H9 (cell line): ENCODE measurements at regions not wholly inside any gene's neighbourhood (a gene's known extent, or its start where the extent isn't known, plus 50 kb on each side); places are given as distances from the start of the nearest gene placed in this dataset.

Experiments
- DNase-seq: peaks from one replicate; pipeline ENCODE4 v3.0.0-alpha.2; 2017
- H2AFZ ChIP-seq: one replicate; pipeline ENCODE4 v1.6.1; 2013; ENCODE audit warnings: mild to moderate bottlenecking, low read length, control low read depth, moderate library complexity
- H2AK5ac ChIP-seq: 2 replicates; pipeline ENCODE4 v1.6.1; 2013; ENCODE audit warnings: low read length, control low read depth, mixed read lengths; ENCODE audit not compliant: insufficient read length
- H2BK120ac ChIP-seq: one replicate; pipeline ENCODE4 v1.6.1; 2013; ENCODE audit warnings: low read depth, mild to moderate bottlenecking, low read length, control low read depth, inconsistent platforms; ENCODE audit not compliant: poor library complexity, severe bottlenecking
- H2BK12ac ChIP-seq: 2 replicates; pipeline ENCODE4 v1.6.1; 2013; ENCODE audit warnings: low read length, control low read depth, mixed read lengths, low read depth; ENCODE audit not compliant: insufficient read length
- H2BK15ac ChIP-seq: 2 replicates; pipeline ENCODE4 v1.6.1; 2013; ENCODE audit warnings: low read depth, low read length, control low read depth
- H2BK20ac ChIP-seq: one replicate; pipeline ENCODE4 v1.6.1; 2013; ENCODE audit warnings: low read depth, mild to moderate bottlenecking, low read length, control low read depth, inconsistent platforms; ENCODE audit not compliant: poor library complexity, severe bottlenecking
- H2BK5ac ChIP-seq: 2 replicates; pipeline ENCODE4 v1.6.1; 2013; ENCODE audit warnings: low read length, control low read depth, mixed read lengths; ENCODE audit not compliant: insufficient read length
- H3K14ac ChIP-seq: 2 replicates; pipeline ENCODE4 v1.6.1; 2013; ENCODE audit warnings: low read length, control low read depth; ENCODE audit not compliant: insufficient read depth
- H3K18ac ChIP-seq: 2 replicates; pipeline ENCODE4 v1.6.1; 2013; ENCODE audit warnings: low read depth, mild to moderate bottlenecking, mixed read lengths, low read length, control low read depth; ENCODE audit not compliant: insufficient read length
- H3K23ac ChIP-seq: 2 replicates; pipeline ENCODE4 v1.6.1; 2013; ENCODE audit warnings: low read length, control low read depth, mixed read lengths, low read depth; ENCODE audit not compliant: insufficient read length
- H3K23me2 ChIP-seq: 2 replicates; pipeline ENCODE4 v1.6.1; 2013; ENCODE audit warnings: low read depth, mild to moderate bottlenecking, mixed read lengths, low read length, control low read depth; ENCODE audit not compliant: insufficient read length, poor library complexity, severe bottlenecking
- H3K27ac ChIP-seq: 2 replicates; pipeline ENCODE4 v1.5.1; 2013; ENCODE audit warnings: low read length, control low read depth, mixed read lengths, low read depth; ENCODE audit not compliant: insufficient read length
- H3K27me3 ChIP-seq: 2 replicates; pipeline ENCODE4 v1.6.1; 2013; ENCODE audit warnings: low read length, control low read depth, inconsistent platforms; ENCODE audit not compliant: insufficient read depth
- H3K4ac ChIP-seq: 2 replicates; pipeline ENCODE4 v1.6.1; 2013; ENCODE audit warnings: low read depth, mild to moderate bottlenecking, control low read depth, inconsistent platforms, low read length, moderate library complexity
- H3K4me1 ChIP-seq: 2 replicates; pipeline ENCODE4 v1.6.1; 2013; ENCODE audit warnings: low read length, control low read depth, inconsistent platforms; ENCODE audit not compliant: insufficient read depth
- H3K4me2 ChIP-seq: 2 replicates; pipeline ENCODE4 v1.6.1; 2013; ENCODE audit warnings: low read length, control low read depth, mixed read lengths; ENCODE audit not compliant: insufficient read length, insufficient read depth
- H3K56ac ChIP-seq: 2 replicates; pipeline ENCODE4 v1.6.1; 2013; ENCODE audit warnings: low read depth, mild to moderate bottlenecking, mixed read lengths, low read length, control low read depth; ENCODE audit not compliant: insufficient read length
- H3K79me1 ChIP-seq: 2 replicates; pipeline ENCODE4 v1.6.1; 2013; ENCODE audit warnings: low read depth, mild to moderate bottlenecking, moderate library complexity, low read length, control low read depth, inconsistent platforms; ENCODE audit not compliant: insufficient read depth, poor library complexity, severe bottlenecking
- H3K79me2 ChIP-seq: 2 replicates; pipeline ENCODE4 v1.6.1; 2013; ENCODE audit warnings: low read length, control low read depth, inconsistent platforms; ENCODE audit not compliant: insufficient read depth
- H3K9ac ChIP-seq: 2 replicates; pipeline ENCODE4 v1.6.1; 2013; ENCODE audit warnings: low read length, control low read depth, mixed read lengths; ENCODE audit not compliant: insufficient read length; ENCODE audit errors: extremely low read depth
- H3K9me3 ChIP-seq: one replicate; pipeline ENCODE4 v1.6.1; 2013; ENCODE audit warnings: low read depth, low read length, inconsistent platforms; ENCODE audit not compliant: control insufficient read depth
- H3T11ph ChIP-seq: one replicate; pipeline ENCODE4 v1.6.1; 2013; ENCODE audit warnings: mild to moderate bottlenecking, low read length, control low read depth, inconsistent platforms
- H4K20me1 ChIP-seq: one replicate; pipeline ENCODE4 v1.6.1; 2013; ENCODE audit not compliant: control insufficient read depth, insufficient read length, insufficient read depth
- H4K5ac ChIP-seq: 2 replicates; pipeline ENCODE4 v1.6.1; 2013; ENCODE audit warnings: low read depth, mild to moderate bottlenecking, mixed read lengths, low read length, control low read depth; ENCODE audit not compliant: insufficient read length
- H4K8ac ChIP-seq: replicated peaks from 2 replicates; pipeline ENCODE4 v1.6.1; 2013; ENCODE audit warnings: low read length, control low read depth, mixed read lengths, low read depth; ENCODE audit not compliant: insufficient read length
- H4K91ac ChIP-seq: 2 replicates; pipeline ENCODE4 v1.6.1; 2013; ENCODE audit warnings: low read depth, mild to moderate bottlenecking, moderate library complexity, mixed read lengths, low read length, control low read depth; ENCODE audit not compliant: insufficient read length
- H3K27ac Mint-ChIP-seq, 3 experiments: 2 replicates in 2 of 3; 3 replicates in 1 of 3; pipeline ENCODE4 v1.8.0; 2020 to 2021; ENCODE audit warnings: mixed read lengths in 3 of 3, mild to moderate bottlenecking in 1 of 3, moderate library complexity in 1 of 3
- H3K27me3 Mint-ChIP-seq: 2 replicates; pipeline ENCODE4 v1.8.0; 2021; ENCODE audit warnings: low read depth, mild to moderate bottlenecking, moderate library complexity, mixed read lengths
- H3K36me3 Mint-ChIP-seq, 3 experiments: 2 replicates in 2 of 3; 3 replicates in 1 of 3; pipeline ENCODE4 v1.8.0; 2020 to 2021; ENCODE audit warnings: low read depth in 3 of 3, mixed read lengths in 3 of 3; ENCODE audit not compliant: insufficient read depth in 1 of 3
- H3K4me1 Mint-ChIP-seq, 2 experiments: 2 replicates each; pipeline ENCODE4 v1.8.0; 2020; ENCODE audit warnings: mixed read lengths in 2 of 2
- H3K4me3 Mint-ChIP-seq, 2 experiments: 2 replicates in 1 of 2; 3 replicates in 1 of 2; pipeline ENCODE4 v1.8.0; 2020 to 2021; ENCODE audit warnings: mild to moderate bottlenecking in 2 of 2, mixed read lengths in 2 of 2, moderate library complexity in 1 of 2
- H3K9me3 Mint-ChIP-seq, 2 experiments: 2 replicates in 1 of 2; 3 replicates in 1 of 2; pipeline ENCODE4 v1.8.0; 2020; ENCODE audit warnings: mild to moderate bottlenecking in 2 of 2, mixed read lengths in 2 of 2, moderate library complexity in 1 of 2
- CTCF ChIP-seq: fragments of 200-600 bp; sonication (generic); conservative IDR thresholded peaks from 3 replicates; pipeline ENCODE4 v1.8.0; 2021; ENCODE audit warnings: antibody characterized with exemption, mild to moderate bottlenecking
- WGBS: extraction: QIAGEN DNeasy Blood & Tissue Kit; methylation state at CpG from one replicate; pipeline ENCODE4 v1.1.7; 2013; ENCODE audit warnings: missing lambda C conversion rate, low lambda C conversion rate, mixed read lengths; ENCODE audit not compliant: insufficient read length; ENCODE audit errors: extremely low coverage; 5-methylcytosine and 5-hydroxymethylcytosine counted together

- H2AFZ ChIP-seq = no peak overlapping the region
- no CpG with 5 or more reads among the region's 4 CpGs for WGBS
Observed at GRCh38 chrX:121987835-121988234, 940.4 kb downstream of the GLUD2 start.

More at GRCh38 chrX:121987835-121988234, 940.4 kb downstream of the GLUD2 start:
- Mint-ChIP-seq H3K27me3 (no peaks in the 10 kb centered on the region), H3K9me3 (peaks cover 13 to 63% of the 10 kb centered on the region in 2 experiments), H3K4me3 (no peak overlapping the region), H3K27ac (no peak overlapping the region), H3K4me1 (no peaks in the 10 kb centered on the region), H3K36me3 (no peaks in the 10 kb centered on the region; a peak in 1 of 7 replicates)
- Histone ChIP-seq H2BK12ac (no peak overlapping the region), H3K4ac (no peak overlapping the region), H3K23me2 (no peaks in the 10 kb centered on the region), H3K9me3 (no peaks in the 10 kb centered on the region), H2BK120ac (no peak overlapping the region), H3K27ac (no peak overlapping the region), H4K91ac (no peak overlapping the region), H3K27me3 (no peaks in the 10 kb centered on the region), H2BK20ac (no peak overlapping the region), H2BK15ac (no peak overlapping the region), H4K5ac (no peak overlapping the region), H4K8ac (no peak overlapping the region), H3T11ph (no peak overlapping the region), H3K18ac (no peak overlapping the region), H3K4me1 (no peaks in the 10 kb centered on the region), H3K79me1 (no peaks in the 10 kb centered on the region), H2BK5ac (no peak overlapping the region), H3K23ac (no peak overlapping the region), H3K9ac (no peak overlapping the region), H3K79me2 (no peaks in the 10 kb centered on the region), H4K20me1 (no peaks in the 10 kb centered on the region), H2AK5ac (no peak overlapping the region), H3K56ac (no peak overlapping the region), H3K4me2 (no peak overlapping the region), H3K14ac (no peak overlapping the region)
- no peak for TF ChIP-seq CTCF
- no peak for DNase-seq
